ENCODE measurements at regions not wholly inside any gene's neighbourhood (a gene's known extent, or its start where the extent isn't known, plus 50 kb on each side); places are given as distances from the start of the nearest gene placed in this dataset.

DNA sequence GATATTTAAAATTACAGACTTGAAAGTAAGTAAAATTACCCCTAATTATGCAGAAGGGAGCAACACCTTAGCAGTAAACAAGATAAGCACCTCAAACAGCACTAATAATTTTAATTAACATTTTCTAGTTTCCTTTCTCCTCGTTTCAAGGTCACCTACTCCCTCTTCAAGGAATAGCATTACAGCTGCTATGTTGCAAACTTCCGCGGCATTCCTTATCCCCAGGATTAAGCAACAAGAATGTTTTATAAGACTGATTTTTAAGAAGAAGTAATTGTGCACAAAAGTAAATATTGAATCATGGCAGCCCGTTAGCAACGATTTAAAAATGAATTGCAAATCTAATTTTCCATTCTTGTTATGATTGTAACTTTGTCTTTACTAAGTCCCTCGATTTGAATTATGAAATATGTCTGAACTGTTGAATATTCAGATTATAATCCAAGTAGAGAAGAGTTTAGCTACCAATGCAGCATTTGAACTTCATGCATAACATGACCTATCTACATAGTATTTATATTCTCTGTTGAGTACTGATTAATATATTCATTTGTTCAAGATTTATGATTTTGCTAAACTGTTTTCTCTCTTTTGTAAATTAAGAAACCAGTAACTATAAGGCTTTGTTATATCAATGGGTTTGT is 593.5 kb upstream of the MGMT start:
- TF ChIP-seq, protein P1, sequence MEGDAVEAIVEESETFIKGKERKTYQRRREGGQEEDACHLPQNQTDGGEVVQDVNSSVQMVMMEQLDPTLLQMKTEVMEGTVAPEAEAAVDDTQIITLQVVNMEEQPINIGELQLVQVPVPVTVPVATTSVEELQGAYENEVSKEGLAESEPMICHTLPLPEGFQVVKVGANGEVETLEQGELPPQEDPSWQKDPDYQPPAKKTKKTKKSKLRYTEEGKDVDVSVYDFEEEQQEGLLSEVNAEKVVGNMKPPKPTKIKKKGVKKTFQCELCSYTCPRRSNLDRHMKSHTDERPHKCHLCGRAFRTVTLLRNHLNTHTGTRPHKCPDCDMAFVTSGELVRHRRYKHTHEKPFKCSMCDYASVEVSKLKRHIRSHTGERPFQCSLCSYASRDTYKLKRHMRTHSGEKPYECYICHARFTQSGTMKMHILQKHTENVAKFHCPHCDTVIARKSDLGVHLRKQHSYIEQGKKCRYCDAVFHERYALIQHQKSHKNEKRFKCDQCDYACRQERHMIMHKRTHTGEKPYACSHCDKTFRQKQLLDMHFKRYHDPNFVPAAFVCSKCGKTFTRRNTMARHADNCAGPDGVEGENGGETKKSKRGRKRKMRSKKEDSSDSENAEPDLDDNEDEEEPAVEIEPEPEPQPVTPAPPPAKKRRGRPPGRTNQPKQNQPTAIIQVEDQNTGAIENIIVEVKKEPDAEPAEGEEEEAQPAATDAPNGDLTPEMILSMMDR (IDR thresholded peaks at IDR 0.05) = no peak
- TF ChIP-seq POLR2A (IDR thresholded peaks at IDR 0.05) = no peak

All from lower leg skin (tissue), 3 donors.